ENCODE measurements at regions not wholly inside any gene's neighbourhood (a gene's known extent, or its start where the extent isn't known, plus 50 kb on each side); places are given as distances from the start of the nearest gene placed in this dataset.
A peak's percentile ranks its signal among the peaks of the same experiment; 100 is the strongest.

- TF ChIP-seq CTCF (IDR thresholded peaks at IDR 0.05) (peak; percentile 48 to 90 (median 80)), POLR2A (IDR thresholded peaks at IDR 0.05) (no peak)
Measured at GRCh38 chr20:53869466-53870258, 200.7 kb downstream of the BCAS1 start.

Data from adrenal gland (tissue), 5 donors.